DMS153 (cell line): ENCODE measurements at regions not wholly inside any gene's neighbourhood (a gene's known extent, or its start where the extent isn't known, plus 50 kb on each side); places are given as distances from the start of the nearest gene placed in this dataset.

Source experiments
- DNase-seq: peaks from one replicate; lab custom pipeline; 2025; lab: John Stamatoyannopoulos, UW

DNA sequence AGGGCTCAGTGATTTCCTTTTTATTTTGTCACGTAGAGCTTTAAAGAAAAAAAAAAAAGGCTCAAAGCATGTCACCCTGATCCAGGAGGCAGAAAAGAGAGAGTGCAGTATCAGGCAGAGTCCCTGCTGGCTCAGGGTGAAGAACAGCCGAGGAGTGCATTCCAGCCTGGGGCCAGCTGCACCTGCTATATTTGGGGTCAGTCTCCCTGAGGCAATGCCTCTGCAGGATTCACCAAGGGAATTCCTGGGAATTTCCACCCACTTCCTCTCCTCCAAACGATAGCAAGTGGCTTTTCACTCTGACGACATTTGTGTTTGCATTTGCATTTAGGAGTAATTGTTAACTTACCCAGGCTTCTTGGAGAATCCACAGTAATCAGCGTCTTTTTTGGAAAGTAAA lies 202.9 kb upstream of the CTNNB1 start:
- no peak for DNase-seq

DNA sequence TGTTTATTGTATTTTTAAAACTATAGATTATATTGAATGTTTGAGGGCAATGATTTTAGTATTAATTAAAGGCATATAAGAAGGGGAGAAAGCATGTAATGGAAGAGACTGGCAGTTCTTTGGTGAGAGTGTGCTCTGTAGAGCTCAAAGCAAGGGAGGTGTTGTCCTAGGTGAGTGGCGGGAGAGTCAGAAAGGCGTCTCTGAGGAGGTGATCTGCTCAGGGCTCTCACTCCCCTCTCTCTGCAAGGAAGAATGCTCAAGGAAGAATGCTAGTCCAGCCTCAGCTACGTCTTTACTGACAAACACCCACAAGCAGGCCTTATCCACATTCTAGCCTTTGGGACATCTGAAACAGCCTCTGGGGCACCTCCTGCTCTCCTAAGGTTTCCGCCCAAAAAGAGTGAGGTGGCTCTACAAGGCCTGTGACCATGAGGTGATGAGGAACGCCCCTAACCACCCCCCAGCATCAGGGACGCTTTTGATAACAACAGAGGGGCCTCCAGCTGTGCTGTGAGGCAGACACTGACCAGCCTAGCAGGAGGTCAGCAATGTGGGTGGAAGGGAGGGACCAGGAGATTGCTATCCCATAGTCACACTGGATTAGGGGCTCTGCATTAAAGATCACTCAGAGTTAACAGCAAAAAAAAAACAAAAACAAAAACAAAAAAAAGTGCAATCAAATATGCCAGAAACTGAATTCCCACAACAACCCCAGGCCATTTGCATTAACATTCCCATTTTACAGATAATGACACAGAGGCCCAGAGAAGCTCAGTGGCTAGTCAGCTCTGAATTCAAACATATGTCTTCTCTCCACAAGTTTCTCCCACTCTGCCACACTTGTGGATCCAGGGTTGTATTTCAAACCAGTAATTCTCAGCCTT lies 202.2 kb upstream of the CTNNB1 start:
- DNase-seq: no peak

DNA sequence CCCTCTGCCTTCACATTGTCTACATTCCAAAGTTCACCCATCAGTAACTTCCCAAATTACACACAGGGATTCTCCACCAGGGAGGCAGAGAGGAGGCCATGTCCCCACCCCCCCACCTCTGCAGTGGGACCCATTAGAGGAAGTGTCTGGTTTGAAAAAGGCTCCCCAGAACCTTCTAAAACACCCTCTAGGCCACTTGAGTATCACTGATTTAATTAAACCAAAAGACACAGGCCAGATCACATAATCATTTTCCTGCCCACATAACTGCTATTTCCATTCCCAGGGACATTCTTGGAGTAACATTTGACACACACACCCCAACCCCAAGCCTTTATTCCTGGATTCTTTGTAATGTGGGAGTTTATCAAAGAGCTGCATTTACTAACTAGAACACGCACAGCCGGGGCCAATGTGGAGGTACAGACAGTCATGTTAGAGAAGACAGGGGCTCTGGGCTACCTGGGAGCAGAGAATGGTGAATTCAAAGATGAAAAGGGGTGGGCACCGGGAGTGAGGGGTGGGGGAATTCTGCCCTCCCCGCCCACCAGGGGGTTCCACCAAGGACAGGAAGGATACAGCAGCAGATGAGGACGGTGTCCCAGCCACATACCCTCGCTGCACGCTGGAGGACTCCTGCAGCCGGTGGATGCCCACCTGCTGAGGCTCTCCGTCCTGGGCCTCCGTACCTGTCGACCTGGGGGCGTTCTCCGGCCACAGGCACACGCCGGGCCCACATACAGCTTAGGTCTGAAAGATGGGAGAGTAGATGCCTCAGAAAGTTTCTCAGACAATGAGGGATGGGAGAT lies 201.4 kb upstream of the CTNNB1 start:
- no peak for DNase-seq

- no peak for DNase-seq
Measured at GRCh38 chr3:40999682-41000081, 199.6 kb upstream of the CTNNB1 start.

GRCh38 chr3:41000471-41000870 lies 198.8 kb upstream of the CTNNB1 start:
- DNase-seq: no peak

DNA sequence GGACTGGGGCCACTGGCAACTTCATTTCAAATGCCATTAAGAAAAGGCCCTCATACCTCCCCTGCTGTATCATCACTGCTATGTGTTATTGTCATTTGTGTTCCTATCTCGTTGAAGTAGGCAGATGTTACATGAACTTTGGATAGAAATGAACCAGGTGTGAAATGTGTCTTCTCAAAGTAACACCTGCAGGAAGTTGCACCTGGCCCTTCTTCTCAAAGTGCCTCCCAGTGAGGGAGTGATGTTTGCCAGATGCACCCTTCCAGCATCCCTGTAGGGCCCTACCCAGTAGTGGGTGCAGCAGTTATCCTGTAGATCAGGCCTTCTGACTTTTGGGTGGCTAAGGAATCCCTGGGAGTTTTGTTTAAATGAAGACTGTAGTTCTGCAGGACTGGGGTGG lies 197.7 kb upstream of the CTNNB1 start:
- DNase-seq: no peak

GRCh38 chr3:41002104-41002503 lies 197.2 kb upstream of the CTNNB1 start:
- peak; percentile 12 for DNase-seq

GRCh38 chr3:41007399-41007798 lies 191.9 kb upstream of the CTNNB1 start:
- DNase-seq: no peak

DNA sequence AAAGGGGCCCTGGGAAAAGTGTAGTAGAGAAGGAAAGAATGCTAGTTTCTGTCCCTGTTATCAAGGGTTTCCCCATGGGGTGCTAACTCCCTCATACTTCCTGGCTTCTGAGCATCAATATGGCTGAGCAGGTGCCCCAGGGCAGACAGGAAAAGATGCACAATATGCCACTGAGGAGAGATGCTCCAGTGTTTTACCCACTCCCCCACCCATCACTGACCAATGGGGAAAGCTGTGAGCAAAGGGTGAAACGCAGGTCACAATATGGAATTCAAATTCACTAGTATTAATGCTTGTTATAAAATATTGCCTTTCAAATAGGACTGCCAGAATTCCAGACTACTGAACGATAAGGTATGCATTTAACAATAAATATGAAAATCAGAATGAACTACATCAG lies 187.5 kb upstream of the CTNNB1 start:
- no peak for DNase-seq

DNA sequence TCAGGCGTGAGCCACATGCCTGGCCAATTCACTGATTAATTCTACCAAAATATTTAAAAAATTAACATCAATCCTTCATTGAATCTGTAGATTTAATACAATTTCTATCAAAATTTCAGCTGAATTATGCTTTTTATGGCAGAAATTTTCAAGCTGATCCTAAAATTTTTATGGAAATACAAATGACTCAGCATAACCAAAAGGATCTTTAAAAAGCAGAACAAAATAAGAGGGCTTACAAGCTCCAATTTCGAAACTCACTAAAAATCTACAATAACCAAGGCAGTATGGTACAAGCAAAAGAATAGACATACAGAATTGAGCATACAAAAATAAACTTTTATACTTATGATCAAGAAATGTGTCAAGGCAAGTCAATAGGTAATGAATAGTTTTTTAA lies 180.4 kb upstream of the CTNNB1 start:
- DNase-seq: no peak

GRCh38 chr3:41024031-41024836 lies 175.1 kb upstream of the CTNNB1 start:
- no peak for DNase-seq

- no peak for DNase-seq
Measured at GRCh38 chr3:41026394-41027177, 172.7 kb upstream of the CTNNB1 start.

GRCh38 chr3:41029356-41029755 lies 169.9 kb upstream of the CTNNB1 start:
- no peak for DNase-seq

GRCh38 chr3:41030220-41030619 lies 169.1 kb upstream of the CTNNB1 start:
- no peak for DNase-seq

DNA sequence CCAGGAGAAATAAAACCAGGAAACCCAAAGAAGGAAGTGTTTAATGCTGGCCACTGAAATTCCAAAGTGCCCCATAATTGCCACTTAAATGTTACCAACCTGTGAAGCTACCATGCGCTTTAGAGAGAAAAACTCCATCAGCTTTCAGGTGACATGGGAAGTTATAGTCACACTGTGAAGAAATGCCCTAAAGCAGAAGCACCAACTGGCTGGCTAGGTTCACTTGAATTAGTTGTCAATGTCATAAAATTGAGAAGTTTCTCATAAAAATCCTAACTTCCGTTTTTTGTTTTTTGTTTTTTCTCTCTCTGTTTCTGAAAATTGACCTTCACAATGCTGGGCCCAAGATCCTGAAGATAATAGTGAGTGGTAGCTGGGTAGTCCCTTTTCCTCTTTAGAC lies 167.9 kb upstream of the CTNNB1 start:
- no peak for DNase-seq

DNA sequence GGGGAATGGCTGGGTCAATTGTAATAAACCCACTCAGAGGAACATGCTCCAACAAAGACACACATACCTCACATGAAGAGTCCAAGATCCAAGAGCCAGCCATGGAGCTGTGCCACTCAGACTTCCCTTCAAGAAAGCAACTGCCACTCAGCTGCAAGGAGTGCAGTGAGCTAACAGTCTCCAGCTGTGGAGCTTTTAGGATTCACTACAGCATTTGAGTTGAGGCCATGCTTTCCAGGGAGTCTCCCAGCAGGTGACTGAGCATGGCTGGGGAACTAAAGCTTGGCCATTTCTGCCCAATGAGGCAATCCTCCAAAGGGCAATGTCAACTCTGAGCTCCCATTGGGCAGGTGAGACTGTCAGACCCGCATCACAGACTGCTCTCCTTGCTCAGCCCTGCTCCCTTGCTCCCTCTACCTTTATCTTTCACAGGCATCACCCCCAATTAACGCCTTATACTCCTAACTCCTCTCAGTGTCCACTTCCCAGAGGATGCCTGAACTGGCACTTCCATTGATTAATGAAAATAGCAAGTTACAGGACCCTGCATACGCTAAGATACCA lies 165.3 kb upstream of the CTNNB1 start:
- no peak for DNase-seq

DNA sequence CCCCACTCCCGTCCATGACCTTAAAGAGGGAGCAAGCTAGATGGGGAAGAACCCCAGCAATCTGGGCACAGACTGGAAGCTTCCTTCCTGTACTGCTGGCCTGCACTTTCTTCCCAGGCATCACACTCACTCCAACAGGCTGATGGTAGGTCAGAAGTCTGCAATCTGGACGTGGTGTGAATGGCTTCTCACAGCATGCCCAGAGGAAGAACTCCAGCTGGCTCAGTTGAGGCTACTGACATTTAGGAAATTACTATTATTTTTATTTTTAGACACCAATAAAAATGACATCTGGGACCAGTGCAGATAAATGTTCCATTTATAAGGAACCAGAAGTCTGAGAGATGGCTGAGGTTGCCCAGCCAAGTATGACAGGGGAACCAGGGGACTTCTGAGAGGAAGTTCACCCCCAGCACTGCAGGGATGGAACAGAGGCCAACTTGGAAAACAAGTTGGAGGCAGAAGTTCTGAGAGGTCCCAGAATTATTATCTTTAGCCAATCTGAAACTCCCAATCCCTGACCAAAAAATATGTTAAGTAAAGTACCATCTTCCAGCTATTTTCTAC lies 163.8 kb upstream of the CTNNB1 start:
- DNase-seq: no peak

- no peak for DNase-seq
Measured at GRCh38 chr3:41037651-41038334, 161.5 kb upstream of the CTNNB1 start.

- DNase-seq: no peak
Measured at GRCh38 chr3:41040256-41040655, 159.0 kb upstream of the CTNNB1 start.

DNA sequence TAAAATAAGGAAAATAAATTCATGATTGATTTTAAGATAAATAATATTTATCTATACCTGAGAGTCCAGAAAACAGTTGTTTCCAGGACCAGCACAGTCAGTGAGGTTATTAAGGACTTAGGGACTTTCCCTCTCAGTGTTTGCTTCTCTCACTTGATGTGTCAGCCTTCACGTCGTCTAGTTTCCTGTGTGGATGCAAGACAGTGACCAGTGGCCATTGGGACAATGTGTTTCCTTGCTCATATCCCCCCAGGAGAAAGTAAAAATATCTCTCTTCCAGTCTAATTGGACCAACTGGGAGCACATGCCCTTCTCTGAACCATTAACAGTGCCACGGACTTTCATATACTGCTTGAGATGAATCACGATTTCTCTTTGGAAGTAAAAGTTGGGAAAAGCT lies 157.8 kb upstream of the CTNNB1 start:
- no peak for DNase-seq
